GM18499 (cell line): ENCODE measurements at regions not wholly inside any gene's neighbourhood (a gene's known extent, or its start where the extent isn't known, plus 50 kb on each side); places are given as distances from the start of the nearest gene placed in this dataset.
"Not testable (repeated sequence)": the region's sequence is repeated elsewhere in the genome, so short reads cannot be mapped to it uniquely, and the experiment has no call there.

Experiments used
- ATAC-seq: cut with Tn5 transposase; IDR thresholded peaks from one replicate; pipeline ENCODE4 v1.9.1; 2021; ENCODE audit warnings: moderate number of reproducible peaks; ENCODE audit not compliant: insufficient read depth, unreplicated experiment

DNA sequence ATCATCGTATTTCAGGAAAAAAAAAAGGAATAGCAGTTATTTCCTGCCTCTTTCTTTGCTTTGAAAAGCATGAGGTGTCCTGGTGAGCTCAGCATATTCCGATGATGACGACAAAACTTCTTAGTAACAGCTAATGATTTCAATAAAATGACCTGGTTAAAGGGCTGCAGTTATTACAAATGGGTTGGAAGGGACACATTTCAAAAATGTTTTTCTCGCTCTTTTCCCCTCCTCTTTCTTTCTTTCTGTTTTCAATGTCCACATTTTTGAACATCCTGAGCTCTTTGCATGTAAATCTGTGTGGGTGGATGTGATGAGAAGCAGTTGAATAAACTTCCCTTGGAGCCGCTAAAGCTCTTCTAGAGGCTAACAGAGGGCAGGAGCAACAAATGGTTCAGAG, 186.8 kb upstream of the SLC27A6 start:
- ATAC-seq = no peak

DNA sequence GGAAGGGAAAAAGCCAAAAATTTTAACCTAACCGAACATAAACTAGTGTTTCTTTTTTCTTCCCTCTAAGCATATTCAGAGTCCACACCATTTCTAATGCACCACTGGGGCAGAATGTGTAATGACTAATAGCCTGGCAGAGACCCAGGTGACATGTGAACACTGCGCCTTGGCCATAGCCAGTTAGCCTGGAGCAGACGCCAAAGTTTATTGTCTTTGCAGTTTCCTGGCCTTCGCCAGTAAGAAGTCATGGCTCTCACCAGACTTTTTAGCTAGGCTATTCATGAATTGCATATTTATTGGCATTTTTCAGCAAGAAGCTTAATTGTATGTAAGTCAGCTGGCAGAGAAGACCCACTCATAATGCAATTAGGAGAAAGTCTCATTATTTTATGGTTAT, 182.8 kb upstream of the SLC27A6 start:
- no peak for ATAC-seq

DNA sequence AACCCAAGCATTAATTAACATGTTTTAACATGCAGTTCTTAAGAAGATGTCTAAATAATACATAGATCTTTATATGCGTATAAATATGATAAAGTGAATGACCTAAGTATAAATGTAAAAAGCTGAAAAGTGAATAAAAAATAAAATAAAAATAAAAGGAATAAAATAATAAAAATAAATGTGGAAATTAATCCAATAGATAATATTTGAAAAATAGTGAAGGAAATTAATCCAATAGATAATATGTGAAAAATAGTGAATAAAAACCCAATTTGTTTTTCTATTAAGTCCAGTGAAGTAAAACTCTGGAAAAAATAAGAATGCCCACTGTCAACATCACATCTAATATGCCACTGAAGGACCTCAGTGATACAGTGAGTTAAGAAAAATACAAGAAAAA, 180.6 kb upstream of the SLC27A6 start:
- ATAC-seq = no peak

DNA sequence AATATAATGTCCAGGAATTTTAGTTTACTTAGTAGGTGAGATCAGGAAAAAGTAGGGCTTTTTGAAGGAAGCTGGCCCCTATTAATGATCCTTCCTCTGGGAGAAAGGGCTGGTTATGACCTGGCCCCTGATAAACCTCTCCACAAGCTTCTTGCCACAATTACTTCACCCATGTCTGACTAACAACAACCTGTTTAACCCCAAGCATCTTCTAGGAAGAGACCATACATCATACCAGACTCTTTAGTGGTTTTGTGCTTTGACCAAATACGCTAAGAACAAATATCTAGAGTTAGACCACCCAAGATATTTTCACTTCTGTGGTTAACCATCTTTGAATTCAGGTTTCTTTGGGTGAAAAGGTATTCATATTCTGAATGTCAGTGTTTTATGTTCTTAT, 174.0 kb upstream of the SLC27A6 start:
- no peak for ATAC-seq

DNA sequence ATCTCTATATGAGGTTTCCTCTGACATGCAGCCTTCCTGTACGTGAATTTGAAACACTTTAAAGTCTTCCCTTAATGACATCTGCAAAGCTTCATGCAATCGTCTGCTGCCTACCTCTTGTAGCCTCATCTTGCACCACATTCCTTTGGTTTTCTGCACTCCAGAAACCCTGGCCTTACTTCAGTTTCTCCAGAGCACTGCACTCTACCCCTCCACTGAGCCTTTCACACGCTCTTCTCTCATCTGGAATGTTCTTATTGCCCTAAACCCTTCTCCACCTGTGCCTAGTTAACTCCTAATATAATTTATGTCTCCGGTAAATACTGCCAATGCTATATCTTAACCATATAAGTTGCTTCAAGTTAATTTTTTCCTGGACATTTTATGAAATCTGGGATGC, 168.8 kb upstream of the SLC27A6 start:
- ATAC-seq = no peak

DNA sequence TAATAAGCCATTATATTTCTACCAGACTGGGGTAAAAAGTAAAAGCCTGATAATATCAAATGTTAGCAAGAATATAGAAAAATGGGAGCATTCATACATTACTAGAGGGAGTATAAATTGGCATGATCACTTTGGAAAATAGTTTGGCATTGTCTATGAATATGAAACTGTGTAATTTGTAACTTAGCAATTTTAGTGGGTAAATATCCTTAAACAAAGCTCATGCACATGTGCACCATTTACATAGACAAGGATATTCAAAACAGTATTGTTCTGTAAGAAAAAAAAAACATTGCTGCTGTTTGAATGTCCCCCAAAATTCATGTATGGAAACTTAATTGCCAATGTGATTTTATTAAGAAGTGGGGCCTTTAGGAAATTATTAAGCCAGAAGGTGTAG, 166.4 kb upstream of the SLC27A6 start:
- no peak for ATAC-seq

DNA sequence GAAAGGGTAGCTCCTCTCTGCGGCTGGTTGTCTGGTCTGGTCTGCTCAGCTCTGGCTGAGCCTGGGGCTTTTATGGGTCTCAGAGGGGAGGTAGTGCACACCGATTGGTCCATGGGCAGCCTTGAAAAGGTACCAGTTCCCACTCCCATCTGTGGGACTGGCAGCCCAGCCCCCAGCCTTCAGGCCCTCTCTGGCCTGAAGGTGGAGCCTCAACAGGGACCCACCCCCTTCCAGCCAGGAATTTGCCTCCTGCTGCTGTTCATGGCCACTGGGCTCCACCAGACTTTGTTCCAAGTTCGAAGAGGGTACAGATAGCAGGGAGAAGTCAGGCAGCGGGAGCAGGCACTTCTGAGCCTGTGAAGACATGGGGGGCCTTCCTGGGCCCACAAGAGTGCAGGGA, 165.3 kb upstream of the SLC27A6 start:
- ATAC-seq = no peak

DNA sequence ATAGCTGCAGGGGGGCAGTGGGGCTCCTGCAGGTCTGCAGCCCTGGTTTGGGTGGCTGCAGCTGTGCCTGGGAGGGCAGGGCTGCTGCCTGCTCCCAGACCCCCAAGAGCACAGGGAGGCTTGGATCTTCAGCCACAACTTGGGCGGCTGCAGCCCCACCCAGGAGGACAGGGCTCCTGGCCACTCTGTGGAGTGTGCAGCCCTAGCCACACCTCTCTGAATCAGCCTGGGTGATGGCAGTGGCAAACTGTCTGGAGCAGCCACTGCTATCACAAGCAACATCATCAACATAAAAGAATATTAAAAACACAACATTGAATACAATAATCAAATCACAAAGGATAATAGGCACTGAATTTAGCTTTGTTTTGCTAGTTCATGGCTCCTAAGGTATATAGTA, 164.9 kb upstream of the SLC27A6 start:
- ATAC-seq = no peak

DNA sequence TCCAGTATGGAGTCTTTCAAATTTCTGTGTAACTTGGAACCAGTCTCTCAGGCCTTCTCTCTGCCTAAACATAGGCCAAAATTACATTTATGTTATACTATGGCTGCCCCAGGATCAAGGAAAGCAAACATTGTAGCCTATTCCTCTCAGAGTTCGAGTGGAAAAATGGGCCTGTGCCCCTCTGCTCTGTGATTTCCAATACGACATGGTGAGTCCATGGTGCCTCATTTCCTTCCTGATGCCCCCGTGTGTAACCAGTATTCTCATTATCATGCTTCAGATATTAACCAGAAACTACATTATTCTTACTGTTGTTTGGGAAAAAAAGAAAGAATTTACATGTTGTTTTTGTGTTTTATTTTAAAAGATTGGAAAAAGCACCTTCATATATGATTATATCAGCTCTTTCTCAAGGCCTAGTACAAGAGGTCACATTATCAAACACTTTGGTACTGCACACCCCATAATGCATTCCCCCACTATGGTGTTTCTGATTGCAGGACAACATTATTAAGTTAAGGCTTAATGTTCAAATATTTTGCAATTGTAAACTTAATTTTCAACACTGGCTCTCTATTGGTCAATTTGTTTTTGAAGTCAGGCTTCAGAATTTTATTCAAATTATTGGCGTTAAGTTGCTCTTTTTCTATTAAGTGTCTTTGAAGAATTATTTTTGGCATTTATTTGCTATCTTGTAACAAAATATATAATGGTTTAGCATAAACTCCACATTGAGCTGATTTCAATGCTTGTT, 151.8 kb upstream of the SLC27A6 start:
- ATAC-seq = no peak

DNA sequence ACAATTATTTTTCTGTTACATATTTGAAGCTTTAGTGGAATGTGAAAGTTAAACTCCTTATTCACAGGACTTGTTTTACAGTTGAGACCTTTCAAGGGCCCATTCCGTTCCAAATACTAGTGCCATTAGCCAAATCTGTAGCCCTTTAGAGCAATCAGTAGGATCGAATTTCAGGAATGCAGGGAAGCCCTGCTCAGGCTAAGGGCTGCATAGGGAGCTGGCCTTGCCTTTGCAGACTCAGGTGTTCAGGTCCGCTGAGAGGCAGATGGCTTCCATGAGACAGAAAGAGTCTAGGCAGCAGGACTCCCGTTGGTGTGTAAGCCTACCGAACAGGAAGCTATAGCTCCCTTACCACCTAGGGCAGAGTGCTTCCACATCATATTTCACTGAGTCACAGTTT, 150.1 kb upstream of the SLC27A6 start:
- no peak for ATAC-seq

DNA sequence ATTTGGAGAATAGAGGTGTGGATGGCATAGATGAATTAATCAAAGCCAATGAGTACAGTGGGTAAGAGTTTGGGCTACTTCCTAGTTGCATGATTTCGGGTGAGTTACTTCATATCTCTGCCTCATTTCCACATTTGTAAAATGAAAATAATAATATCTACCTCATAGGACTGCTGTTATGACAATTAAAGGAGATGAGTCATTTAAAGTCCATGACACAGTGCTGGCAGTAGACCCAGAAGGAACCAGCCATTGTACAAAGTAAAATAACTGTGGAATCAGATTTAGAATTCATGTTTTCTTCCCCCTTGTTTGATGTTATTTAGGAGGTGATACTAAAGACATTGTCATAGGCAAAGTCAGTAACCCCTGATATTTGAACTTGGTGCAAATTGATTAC, 139.5 kb upstream of the SLC27A6 start:
- no peak for ATAC-seq

DNA sequence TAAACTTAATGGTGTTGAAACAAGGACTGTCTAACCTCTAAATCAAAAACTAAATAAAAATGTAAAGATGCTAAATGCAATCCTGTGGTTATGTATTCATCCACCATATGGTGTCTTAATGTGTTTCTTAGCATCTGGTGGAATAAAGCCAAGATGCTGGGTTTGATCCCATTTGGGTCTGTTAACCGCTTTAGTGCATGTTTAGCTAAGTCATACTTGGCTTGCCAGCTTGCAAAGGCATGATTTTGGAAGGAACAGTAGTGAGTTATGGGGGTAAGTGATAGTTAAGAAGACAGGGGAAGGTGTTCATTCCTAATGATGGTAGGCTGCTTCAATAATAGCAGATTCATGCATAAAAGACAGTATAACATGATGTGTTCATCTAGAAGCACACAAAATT, 139.0 kb upstream of the SLC27A6 start:
- ATAC-seq = no peak

DNA sequence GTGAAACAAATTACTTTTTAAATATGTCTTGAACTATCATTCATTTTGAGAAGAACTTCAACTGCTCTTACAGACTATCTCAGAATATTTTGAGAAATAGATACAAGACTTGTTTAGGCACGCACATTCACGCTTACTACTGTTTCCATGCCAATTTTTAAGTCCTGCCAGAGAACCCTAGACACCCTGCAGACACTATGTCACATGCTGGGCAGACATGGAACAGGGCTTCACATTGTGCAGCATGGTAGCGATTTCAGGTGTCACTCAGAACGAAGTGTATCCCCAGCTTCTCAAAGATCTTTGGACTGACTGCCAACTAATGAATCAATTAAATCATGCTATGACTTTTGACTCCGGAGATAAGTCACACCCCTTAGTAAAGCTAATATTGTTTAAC, 128.7 kb upstream of the SLC27A6 start:
- ATAC-seq = no peak

DNA sequence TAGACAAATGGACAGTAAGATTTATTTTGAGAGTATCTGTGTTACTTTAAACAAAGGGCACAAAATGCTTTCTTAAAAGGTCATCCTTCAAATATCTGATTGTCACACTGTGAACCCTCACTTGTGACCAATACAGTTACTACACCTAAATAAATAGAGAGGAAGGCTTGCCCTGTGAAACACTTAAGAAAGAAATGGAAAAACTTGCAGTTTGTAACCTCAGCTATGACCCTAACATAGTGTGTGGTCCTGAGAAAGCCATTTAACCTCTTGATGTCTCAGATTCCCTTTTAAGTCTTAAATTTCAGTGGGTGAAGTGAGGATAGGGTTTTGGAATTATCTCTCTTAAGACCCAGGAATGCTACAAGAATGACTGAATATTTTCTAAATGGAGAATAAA, 126.7 kb upstream of the SLC27A6 start:
- ATAC-seq = no peak

DNA sequence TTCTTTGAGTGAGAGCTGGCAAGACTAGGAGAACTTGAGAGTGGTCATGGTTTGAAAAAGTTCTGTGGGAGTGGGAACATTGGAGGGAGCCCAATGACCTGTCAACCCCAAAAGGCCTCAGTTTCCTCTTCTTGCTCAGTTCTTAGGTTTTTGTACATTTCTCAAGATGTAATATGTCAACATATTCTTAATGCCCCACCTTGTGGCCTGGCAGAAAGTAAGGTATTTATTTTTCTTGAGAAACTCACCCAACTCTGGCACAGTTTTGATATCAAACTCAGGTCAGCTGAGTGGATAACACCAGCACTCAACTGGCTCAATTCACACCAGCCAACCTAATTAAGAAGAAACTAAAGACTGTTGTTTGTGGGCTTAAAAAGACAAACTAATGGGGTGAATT, 123.0 kb upstream of the SLC27A6 start:
- no peak for ATAC-seq

DNA sequence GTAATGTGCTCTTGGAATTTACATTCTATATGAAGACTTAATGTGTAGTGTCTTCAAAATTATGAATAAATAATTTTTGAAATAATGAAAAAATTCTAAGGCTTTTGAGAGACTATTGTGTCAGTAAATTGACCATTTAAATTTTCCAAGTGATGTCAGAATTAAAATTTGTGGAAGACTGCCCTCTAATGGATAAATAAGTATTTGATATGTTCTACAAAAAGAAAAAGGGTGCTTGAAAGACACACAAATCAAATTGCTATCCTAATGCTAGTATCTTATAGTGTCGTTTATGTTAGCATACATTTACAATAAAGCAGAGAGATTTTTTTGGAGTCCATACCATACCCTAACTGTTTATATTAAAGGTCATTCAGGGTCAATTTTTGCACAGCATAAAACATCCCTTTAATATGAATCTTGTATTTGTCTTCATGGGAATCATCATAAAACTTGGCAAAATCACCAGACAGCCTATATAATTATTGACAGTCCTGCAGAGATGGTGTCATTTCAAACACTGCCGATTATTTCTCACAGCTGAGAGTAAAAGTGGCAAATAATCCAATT, 120.8 kb upstream of the SLC27A6 start:
- ATAC-seq = no peak

DNA sequence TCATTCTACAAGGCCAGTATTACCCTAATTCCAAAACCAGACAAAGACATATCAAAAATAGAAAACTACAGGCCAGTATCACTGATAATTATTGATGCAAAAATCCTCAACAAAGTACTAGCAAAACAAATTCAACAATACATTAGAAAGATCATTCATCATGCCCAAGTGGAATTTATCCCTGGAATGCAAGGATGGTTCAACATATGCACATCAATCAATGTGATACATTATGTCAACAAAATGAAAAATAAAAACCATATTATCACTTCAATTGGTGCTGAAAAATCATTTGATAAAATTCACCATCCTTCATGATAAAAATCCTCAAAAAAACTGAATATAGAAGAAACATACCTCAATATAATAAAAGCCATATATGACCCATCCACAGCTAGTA, 115.2 kb upstream of the SLC27A6 start:
- ATAC-seq = no peak

DNA sequence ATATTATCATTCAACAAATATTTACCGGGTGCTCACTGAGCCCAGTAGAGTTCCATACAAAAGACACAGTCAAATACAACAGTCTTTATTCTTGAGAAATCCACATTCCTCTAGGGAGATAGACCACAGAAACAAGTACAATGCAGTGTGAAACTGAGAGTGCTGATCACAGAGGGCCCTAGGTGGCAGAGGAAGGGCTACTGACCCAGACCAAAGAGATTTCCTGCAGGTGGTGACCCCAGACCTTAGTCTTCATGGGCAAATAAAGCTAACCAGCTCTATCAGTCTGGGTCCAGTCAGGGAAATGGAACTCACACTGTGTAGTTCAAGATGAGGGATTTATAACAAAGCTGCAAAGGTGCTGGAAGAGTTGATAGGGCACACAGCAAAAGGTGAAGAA, 110.4 kb upstream of the SLC27A6 start:
- no peak for ATAC-seq

DNA sequence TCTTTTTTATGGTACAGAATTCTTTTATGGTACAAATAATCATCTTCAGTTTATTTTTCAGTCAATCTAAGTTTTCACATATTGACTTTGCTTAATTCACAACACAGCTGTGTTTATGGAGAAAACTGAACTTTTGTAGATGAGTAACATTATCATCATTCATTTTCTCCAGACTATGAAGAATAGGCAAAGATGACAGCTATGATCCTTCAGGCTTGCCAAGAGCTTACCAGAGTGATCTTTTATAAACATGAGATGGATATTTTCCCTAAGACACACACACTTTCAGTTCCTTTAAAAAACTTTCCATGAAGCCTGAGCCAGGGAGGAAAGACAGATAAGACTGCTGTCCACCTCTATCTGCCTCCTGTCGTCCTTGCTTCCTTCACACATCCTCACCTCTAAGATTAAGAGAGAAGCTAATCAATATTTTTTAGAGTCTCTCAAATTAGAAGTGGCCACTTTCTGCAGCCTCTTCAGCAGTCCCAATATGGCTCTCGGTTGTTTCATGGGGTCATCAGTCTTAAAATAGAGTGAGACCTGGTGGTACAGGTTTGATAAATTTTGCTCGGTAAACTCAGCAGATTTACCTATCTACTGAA, 108.1 kb upstream of the SLC27A6 start:
- ATAC-seq = no peak

DNA sequence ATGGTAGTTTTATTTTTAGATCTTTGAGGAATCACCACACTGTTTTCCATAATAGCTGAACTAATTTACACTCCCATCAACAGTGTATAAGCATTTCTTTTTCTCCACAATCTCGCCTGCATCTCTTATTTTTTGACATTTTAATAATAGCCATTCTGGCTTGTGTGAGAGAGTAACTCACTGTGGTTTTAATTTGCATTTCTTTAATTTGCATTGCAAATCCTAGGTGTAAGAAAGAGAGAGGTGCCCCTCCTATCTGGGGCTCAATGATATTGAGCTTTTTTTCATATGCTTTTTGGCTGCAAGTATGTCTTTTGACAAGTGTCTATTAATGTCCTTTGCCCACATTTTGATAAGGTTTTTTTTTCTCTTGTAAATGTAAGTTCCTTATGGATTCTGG, 106.3 kb upstream of the SLC27A6 start:
- ATAC-seq = no peak

DNA sequence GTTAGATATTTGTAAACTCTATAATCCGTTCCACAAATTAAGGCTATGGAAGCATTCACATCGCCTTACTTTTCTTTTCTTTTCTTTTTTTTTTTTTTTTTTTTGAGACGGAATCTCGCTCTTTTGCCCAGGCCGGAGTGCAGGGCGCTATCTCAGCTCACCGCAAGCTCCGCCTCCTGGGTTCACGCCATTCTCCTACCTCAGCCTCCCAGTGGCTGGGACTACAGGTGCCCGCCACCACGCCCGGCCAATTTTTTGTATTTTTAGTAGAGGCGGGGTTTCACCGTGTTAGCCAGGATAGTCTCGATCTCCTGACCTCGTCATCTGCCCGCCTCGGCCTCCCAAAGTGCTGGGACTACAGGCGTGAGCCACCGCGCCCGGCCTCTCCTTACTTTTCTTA, 104.1 kb upstream of the SLC27A6 start:
- not testable (repeated sequence) for ATAC-seq

DNA sequence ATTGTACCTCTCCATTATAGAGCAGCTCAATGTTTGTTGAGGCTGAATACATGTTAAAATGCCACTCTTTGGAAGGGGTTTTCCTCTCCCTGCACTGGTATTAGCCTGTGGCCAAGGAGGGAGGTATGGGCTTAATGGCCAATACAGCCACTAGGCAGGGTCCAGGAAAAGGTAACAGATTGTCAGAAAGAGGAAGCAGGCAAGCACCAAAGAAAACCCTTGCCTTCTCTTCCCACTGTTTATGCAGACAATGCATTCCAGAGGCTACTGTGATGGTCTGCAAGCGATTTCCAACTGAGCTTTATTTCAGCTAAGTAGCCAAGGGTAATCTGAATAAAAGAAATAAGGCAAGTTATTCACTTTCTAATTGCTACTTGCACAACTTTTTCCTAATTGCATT, 95.3 kb upstream of the SLC27A6 start:
- no peak for ATAC-seq
